Central memory CD8-positive, alpha-beta T cell (primary cell): ENCODE measurements at regions not wholly inside any gene's neighbourhood (a gene's known extent, or its start where the extent isn't known, plus 50 kb on each side); places are given as distances from the start of the nearest gene placed in this dataset.
"Not testable (repeated sequence)": the region's sequence is repeated elsewhere in the genome, so short reads cannot be mapped to it uniquely, and the experiment has no call there.

Experiments used
- ATAC-seq: fragments of 150-1000 bp; cut with Tn5 transposase; replicated peaks from 2 replicates; pipeline ENCODE4 v1.10.0; 2022; ENCODE audit warnings: mild to moderate bottlenecking, moderate FRiP score, moderate number of reproducible peaks; ENCODE audit not compliant: poor library complexity, severe bottlenecking; ENCODE audit errors: extremely low read depth
- DNase-seq, 2 donors: peaks; one replicate each; pipeline ENCODE4 v3.0.0; 2021; ENCODE audit warnings: low spot score in 2 of 2
- H3K27ac Mint-ChIP-seq: one replicate; pipeline ENCODE4 v1.8.0; 2022; ENCODE audit warnings: low read depth, mild to moderate bottlenecking, moderate library complexity, mixed read lengths
- H3K27me3 Mint-ChIP-seq: one replicate; pipeline ENCODE4 v1.8.0; 2022; ENCODE audit warnings: mixed read lengths
- H3K36me3 Mint-ChIP-seq: one replicate; pipeline ENCODE4 v1.8.0; 2022; ENCODE audit warnings: mild to moderate bottlenecking, moderate library complexity, mixed read lengths; ENCODE audit not compliant: insufficient read depth
- H3K4me1 Mint-ChIP-seq: one replicate; pipeline ENCODE4 v1.8.0; 2022; ENCODE audit warnings: mixed read lengths
- H3K4me3 Mint-ChIP-seq: one replicate; pipeline ENCODE4 v1.8.0; 2022; ENCODE audit warnings: mild to moderate bottlenecking, moderate library complexity, mixed read lengths
- H3K9me3 Mint-ChIP-seq: one replicate; pipeline ENCODE4 v1.8.0; 2022; ENCODE audit warnings: mixed read lengths

DNA sequence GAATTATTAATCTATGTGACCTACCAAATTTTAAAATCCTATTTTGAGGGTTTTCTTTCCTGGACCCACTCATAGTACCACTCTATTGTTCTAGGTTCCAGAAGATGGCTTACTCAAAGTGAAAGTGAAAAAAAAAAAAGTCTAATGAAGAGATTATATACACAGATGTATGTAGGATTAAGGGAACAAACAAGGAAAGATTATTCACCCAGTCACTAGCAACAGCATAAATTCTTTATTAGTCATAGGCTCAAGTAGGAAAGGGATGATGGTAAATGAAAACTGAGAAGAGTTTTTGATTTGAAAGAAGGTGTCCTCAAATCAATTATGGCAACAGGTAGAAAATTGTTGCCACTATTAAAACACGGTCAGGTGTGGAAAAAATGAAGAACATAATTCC, 923.7 kb downstream of the TBC1D32 start:
- Mint-ChIP-seq H3K27ac (no peak overlapping the region), H3K27me3 (no peaks in the 10 kb centered on the region), H3K4me1 (no peaks in the 10 kb centered on the region), H3K9me3 (peaks cover 13% of the 10 kb centered on the region), H3K4me3 (no peak overlapping the region), H3K36me3 (no peaks in the 10 kb centered on the region)
- no peak for ATAC-seq
- DNase-seq = no peak

DNA sequence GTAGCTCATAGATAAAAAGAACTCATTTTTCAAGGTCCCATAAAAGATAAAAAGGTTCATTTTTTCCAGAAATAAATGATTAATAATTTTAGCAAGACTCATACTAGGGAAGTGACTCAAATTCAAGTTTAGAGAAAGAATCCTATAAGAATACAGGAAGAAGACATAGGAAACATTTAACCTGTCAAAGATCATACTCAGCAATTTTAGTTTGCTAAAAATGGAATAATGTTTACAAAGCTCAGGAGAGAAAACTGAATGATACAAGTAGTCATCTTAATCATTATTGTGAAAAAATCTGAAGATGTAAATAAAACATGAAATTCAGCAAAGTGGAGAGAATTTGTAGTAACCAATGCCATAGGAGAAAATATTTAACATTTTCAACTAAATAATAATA, 926.6 kb downstream of the TBC1D32 start:
- Mint-ChIP-seq H3K4me1 (no peaks in the 10 kb centered on the region), H3K36me3 (no peaks in the 10 kb centered on the region), H3K27me3 (no peaks in the 10 kb centered on the region), H3K9me3 (peaks cover 8% of the 10 kb centered on the region), H3K4me3 (no peak overlapping the region), H3K27ac (no peak overlapping the region)
- no peak for ATAC-seq
- DNase-seq = no peak

DNA sequence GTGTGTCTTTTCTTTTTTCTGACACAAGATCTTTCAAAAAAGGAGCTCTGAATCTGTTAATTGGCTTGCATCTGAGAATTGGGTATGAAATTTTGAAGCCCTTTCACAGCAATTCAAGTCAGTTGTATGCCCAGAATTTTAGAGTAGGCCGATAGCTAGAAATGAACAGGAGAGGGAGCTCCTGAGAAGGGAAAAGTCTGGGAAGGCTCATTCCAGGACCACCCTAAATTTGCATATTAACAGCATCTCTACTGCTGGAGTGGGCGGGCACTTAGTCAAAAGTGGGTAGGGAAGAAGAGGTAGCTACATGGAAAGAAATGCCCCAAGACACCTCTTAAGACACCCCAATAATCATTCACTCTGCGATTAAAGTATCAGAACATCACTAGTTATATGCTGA, 928.3 kb downstream of the TBC1D32 start:
- ATAC-seq (no peak), DNase-seq (no peak)
- H3K27me3 Mint-ChIP-seq = no peaks in the 10 kb centered on the region
- H3K9me3 Mint-ChIP-seq = peaks cover 4% of the 10 kb centered on the region
- no peak overlapping the region for H3K27ac Mint-ChIP-seq
- no peaks in the 10 kb centered on the region for H3K36me3 Mint-ChIP-seq
- no peaks in the 10 kb centered on the region for H3K4me1 Mint-ChIP-seq
- H3K4me3 Mint-ChIP-seq = no peak overlapping the region

DNA sequence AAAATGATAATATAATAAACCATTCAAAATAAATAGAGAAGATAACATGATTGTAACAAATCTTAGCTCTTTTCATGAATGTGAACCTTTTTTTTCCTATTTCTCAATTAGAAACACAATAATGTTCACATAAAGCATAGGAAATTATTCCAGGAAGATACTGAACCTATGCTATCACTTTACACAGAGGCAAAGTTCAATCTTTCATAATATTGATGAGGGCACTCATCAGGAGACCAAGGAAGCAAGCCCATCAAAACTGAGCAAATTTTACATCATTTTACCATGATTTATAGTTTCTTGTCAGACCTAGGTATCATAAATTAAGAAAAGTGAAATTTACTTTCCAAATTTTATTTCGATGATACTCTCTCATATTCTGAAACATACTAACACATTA, 938.5 kb downstream of the TBC1D32 start:
- H3K27ac Mint-ChIP-seq = no peak overlapping the region
- no peak overlapping the region for H3K4me3 Mint-ChIP-seq
- ATAC-seq (no peak), DNase-seq (no peak)
- no peaks in the 10 kb centered on the region for H3K9me3 Mint-ChIP-seq
- H3K27me3 Mint-ChIP-seq = no peaks in the 10 kb centered on the region
- no peaks in the 10 kb centered on the region for H3K36me3 Mint-ChIP-seq
- H3K4me1 Mint-ChIP-seq = no peaks in the 10 kb centered on the region

DNA sequence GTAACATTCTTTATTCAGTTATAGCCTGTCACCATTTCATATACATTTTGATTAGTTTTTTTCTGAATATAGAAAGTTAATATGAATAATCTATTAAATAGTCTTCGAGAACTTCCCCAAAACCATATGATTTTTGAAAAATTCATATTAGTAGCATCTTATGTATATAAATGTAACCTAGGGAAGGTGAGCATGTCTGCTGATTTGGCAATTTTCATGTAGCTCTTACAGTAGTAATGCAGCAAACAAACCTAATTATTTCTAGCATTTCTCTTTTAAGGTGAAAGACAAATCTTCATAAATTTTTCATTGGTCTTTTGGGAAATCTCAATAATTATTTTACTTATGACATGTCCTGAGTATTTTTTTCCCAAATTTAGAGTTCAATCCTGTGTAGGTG, 939.0 kb downstream of the TBC1D32 start:
- Mint-ChIP-seq H3K27ac (no peak overlapping the region), H3K4me3 (no peak overlapping the region), H3K9me3 (peaks cover 1% of the 10 kb centered on the region), H3K27me3 (no peaks in the 10 kb centered on the region), H3K4me1 (no peaks in the 10 kb centered on the region), H3K36me3 (no peaks in the 10 kb centered on the region)
- no peak for ATAC-seq
- no peak for DNase-seq

DNA sequence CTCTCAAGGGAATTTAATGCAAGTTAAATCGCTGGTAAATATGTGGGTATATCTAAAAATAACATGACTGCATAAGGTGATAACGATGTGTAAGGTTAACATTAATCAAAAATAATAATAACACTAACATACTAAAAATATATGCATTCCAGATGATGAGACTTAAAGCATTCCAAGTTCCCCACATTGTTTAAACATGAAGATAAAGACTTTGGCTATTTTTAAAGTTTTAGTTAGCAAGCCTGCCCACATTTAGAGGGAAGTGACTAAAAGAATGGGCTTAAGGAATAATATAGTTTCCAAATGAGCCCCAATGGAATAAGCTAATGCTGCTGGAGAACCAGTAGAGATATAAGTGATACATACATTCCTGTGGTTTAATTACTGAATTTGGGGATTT, 941.3 kb downstream of the TBC1D32 start:
- ATAC-seq (no peak), DNase-seq (no peak)
- no peaks in the 10 kb centered on the region for H3K27me3 Mint-ChIP-seq
- H3K27ac Mint-ChIP-seq = no peak overlapping the region
- peaks cover 4% of the 10 kb centered on the region for H3K9me3 Mint-ChIP-seq
- no peak overlapping the region for H3K4me3 Mint-ChIP-seq
- H3K36me3 Mint-ChIP-seq = no peaks in the 10 kb centered on the region
- H3K4me1 Mint-ChIP-seq = no peaks in the 10 kb centered on the region

DNA sequence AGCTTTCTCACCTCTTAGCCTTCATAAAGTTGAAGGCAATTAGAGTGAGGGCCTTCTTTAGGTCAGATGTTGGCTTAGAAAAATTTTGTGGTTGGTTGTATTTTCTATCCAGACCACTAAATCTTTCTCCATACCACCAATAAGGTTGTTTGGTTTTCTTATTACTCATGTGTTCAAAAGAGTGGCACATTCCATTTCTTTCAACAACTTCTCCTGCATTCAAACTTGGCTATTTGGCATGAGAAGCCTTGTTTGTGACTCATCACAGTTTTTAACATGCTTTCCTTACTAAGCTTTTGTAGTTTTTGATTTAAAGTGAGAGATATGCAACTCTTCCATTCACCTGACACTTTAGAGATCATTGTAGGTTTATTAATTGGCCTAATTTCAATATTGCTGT, 949.6 kb downstream of the TBC1D32 start:
- Mint-ChIP-seq H3K27me3 (no peaks in the 10 kb centered on the region), H3K36me3 (no peaks in the 10 kb centered on the region), H3K4me3 (no peak overlapping the region), H3K4me1 (no peaks in the 10 kb centered on the region), H3K27ac (no peak overlapping the region), H3K9me3 (peaks cover 5% of the 10 kb centered on the region)
- DNase-seq (no peak), ATAC-seq (no peak)

DNA sequence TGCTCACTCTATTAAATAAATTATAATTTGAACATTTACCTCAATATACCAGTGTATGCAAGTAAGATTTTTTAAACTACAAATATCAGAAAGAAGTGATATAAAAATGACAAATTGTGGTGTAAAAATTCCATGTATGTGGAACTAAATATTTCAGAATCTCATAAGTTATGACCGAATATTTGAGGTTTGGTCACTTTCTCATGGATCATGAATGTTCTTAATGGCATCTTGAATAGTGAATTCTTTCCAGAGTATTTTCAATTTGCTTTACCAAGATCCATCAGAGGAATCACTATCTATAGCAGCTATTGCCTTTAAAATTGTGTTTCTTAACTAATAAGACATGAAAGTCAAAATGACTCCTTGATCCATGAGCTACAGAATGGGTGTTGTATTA, 950.6 kb downstream of the TBC1D32 start:
- ATAC-seq = no peak
- H3K9me3 Mint-ChIP-seq = peaks cover 5% of the 10 kb centered on the region

DNA sequence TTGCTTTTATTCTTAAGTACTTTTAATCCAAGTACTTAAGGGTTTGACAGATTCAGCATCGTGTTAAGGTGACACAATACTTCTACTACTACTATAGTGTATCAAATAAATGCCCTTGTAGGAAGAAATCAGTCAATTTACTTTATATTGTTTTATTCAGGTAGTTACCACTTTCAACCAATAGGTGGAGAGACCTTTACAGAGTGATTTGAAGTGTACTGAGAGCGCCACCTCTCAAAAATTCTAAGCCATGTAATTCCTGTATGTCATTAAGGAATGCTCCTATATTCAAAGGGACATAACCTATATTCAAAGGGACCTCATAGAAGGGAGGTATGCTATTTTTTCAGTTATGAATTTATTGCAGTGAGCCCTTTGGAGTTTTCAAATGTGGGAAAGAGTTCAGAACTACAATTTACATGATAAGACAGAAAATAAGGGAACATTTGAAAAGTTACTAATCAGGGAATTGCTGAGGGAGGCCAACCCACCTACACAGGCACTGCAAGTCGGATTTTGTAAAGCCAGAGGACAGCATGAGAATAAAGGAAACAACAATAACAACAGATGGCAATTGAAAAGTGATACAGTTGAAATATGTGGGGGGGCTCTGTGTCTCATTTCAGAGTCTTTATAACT, 955.6 kb downstream of the TBC1D32 start:
- no peaks in the 10 kb centered on the region for H3K9me3 Mint-ChIP-seq
- no peak overlapping the region for H3K4me3 Mint-ChIP-seq
- DNase-seq = no peak
- H3K27ac Mint-ChIP-seq = no peak overlapping the region
- no peaks in the 10 kb centered on the region for H3K4me1 Mint-ChIP-seq
- ATAC-seq = no peak
- no peaks in the 10 kb centered on the region for H3K27me3 Mint-ChIP-seq
- no peaks in the 10 kb centered on the region for H3K36me3 Mint-ChIP-seq

More for the DNA sequence above, 950.6 kb downstream of the TBC1D32 start:
- no peaks in the 10 kb centered on the region for H3K4me1 Mint-ChIP-seq
- DNase-seq = no peak
- no peaks in the 10 kb centered on the region for H3K36me3 Mint-ChIP-seq
- H3K27ac Mint-ChIP-seq = no peak overlapping the region
- H3K27me3 Mint-ChIP-seq = no peaks in the 10 kb centered on the region
- no peak overlapping the region for H3K4me3 Mint-ChIP-seq

DNA sequence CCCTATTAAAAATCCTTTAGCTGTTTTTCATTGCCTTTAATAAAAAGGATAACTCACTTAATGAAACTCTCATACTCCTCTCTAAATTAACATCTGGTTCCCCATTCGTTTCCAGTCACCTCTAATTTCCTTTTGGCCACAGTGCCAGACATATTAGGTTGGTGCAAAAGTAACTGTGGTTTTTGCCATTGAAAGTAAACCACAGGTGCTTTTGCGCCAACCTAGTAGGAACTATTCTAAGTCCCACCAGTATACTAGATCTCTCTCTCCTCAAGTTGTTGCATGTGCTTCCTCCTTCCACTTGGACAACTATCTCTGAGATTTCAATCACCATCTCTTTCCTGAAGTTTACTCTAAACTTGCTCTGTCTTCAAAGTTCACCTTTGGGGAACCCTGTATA, 961.1 kb downstream of the TBC1D32 start:
- Mint-ChIP-seq H3K27me3 (no peaks in the 10 kb centered on the region), H3K4me1 (no peaks in the 10 kb centered on the region), H3K36me3 (no peaks in the 10 kb centered on the region), H3K27ac (no peak overlapping the region), H3K4me3 (no peak overlapping the region), H3K9me3 (peaks cover 11% of the 10 kb centered on the region)
- no peak for ATAC-seq
- no peak for DNase-seq

DNA sequence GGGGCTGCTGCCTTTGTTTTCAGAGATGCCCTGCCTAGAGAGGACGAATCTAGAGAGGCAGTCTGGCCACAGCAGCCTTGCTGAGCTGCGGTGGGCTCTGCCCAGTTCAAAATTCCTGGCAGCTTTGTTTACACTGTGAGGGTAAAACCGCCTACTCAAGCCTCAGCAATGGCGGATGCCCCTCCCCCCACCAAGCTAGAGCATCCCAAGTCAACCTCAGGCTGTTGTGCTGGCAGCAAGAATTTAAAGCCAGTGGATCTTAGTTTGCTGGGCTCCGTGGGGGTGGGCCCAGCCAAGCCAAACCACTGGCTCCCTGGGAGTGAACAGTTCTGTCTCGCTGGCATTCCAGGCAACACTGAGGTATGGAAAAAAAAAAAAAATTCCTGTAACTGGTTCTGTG, 970.9 kb downstream of the TBC1D32 start:
- H3K4me3 Mint-ChIP-seq = no peak overlapping the region
- H3K36me3 Mint-ChIP-seq = no peaks in the 10 kb centered on the region
- H3K9me3 Mint-ChIP-seq = peaks cover 30% of the 10 kb centered on the region
- no peak overlapping the region for H3K27ac Mint-ChIP-seq
- no peak for ATAC-seq
- no peak for DNase-seq
- no peaks in the 10 kb centered on the region for H3K27me3 Mint-ChIP-seq
- no peaks in the 10 kb centered on the region for H3K4me1 Mint-ChIP-seq

DNA sequence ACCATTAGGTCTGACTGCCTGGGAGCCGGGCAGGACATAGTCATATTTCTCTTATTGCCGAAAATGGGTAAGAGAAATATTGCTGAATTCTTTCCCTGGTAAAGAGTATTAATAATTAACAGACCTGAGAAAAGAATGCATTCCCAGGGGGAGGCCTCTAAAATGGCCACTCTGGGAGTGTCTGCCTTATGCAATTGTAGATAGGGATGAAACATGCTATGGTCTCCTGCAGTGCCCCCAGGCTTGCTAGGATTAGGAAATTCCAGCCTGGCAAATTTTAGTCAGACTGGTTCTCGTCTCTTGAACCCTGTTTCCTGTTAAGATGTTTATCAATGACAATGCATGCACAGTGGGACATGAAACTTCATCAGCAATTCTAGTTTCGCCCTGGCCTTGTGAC, 975.7 kb downstream of the TBC1D32 start:
- H3K27me3 Mint-ChIP-seq, ATAC-seq, H3K4me3 Mint-ChIP-seq: not testable (repeated sequence)

DNA sequence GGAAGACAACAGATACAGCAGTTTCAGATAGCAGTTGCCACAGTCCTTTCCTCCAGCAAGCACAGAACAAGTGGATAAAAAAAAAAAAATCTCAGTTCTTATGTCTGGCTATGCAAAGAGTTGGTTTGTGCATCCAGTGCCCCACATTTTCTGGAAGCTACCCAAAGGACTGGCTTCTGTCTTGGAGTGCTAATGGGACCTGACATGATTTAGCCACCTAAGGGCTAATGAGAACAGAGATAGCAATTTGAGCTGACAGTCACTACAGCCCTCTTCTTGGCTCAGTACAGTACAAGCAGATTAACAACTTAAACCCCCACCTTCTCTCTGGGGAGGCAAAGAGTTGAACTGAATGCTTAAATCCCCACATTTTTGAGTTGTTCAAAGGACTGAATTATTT, 976.8 kb downstream of the TBC1D32 start:
- H3K4me1 Mint-ChIP-seq = no peaks in the 10 kb centered on the region
- ATAC-seq (no peak), DNase-seq (no peak)
- no peak overlapping the region for H3K27ac Mint-ChIP-seq
- H3K4me3 Mint-ChIP-seq = no peak overlapping the region
- peaks cover 38% of the 10 kb centered on the region for H3K9me3 Mint-ChIP-seq
- H3K36me3 Mint-ChIP-seq = no peaks in the 10 kb centered on the region
- H3K27me3 Mint-ChIP-seq = no peaks in the 10 kb centered on the region

More for the DNA sequence above, 975.7 kb downstream of the TBC1D32 start:
- not testable (repeated sequence) for DNase-seq, H3K4me1 Mint-ChIP-seq, H3K36me3 Mint-ChIP-seq, H3K27ac Mint-ChIP-seq
- peaks cover 39% of the 10 kb centered on the region for H3K9me3 Mint-ChIP-seq

DNA sequence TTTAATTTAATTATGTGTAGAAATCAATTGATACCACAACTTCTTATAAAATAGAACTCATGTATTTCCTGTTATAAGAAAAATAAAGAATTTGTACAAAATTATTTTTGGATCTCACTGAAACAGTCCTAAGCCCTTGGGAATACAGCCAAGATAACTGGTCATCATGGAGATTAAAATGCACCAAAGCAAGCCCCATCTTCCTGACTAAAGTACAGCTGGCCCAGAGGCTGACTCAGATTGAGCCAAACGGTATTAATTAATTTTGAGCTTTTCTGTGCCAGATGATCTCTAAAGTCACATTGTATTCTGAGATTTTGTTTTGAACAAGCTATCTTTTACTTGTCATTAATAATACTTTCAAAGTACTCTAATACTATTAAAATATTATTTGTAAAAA, 978.5 kb downstream of the TBC1D32 start:
- no peaks in the 10 kb centered on the region for H3K36me3 Mint-ChIP-seq
- no peaks in the 10 kb centered on the region for H3K4me1 Mint-ChIP-seq
- no peak overlapping the region for H3K27ac Mint-ChIP-seq
- ATAC-seq = no peak
- no peak for DNase-seq
- H3K4me3 Mint-ChIP-seq = no peak overlapping the region
- H3K9me3 Mint-ChIP-seq = peaks cover 39% of the 10 kb centered on the region
- no peaks in the 10 kb centered on the region for H3K27me3 Mint-ChIP-seq
